MG63 (cell line): ENCODE measurements at regions not wholly inside any gene's neighbourhood (a gene's known extent, or its start where the extent isn't known, plus 50 kb on each side); places are given as distances from the start of the nearest gene placed in this dataset.

Experiments used
- DNase-seq: peaks from one replicate; pipeline ENCODE4 v3.0.0-alpha.2; 2020
- H3K27me3 ChIP-seq: fragments of 250-450 bp; sonication (Bioruptor Pico); 2 replicates; pipeline ENCODE4 v1.5.1; 2020; ENCODE audit warnings: mild to moderate bottlenecking, moderate library complexity
- H3K36me3 ChIP-seq: fragments of 250-450 bp; sonication (Bioruptor Pico); 2 replicates; pipeline ENCODE4 v1.5.1; 2020; ENCODE audit warnings: mild to moderate bottlenecking, moderate library complexity
- H3K4me3 ChIP-seq: fragments of 250-450 bp; sonication (Bioruptor Pico); 2 replicates; pipeline ENCODE4 v1.5.1; 2020; ENCODE audit warnings: mild to moderate bottlenecking, moderate library complexity
- H3K9me3 ChIP-seq: fragments of 250-450 bp; sonication (Bioruptor Pico); 2 replicates; pipeline ENCODE4 v1.5.1; 2020; ENCODE audit warnings: mild to moderate bottlenecking, moderate library complexity

- no peak overlapping the region for H3K4me3 ChIP-seq
- H3K27me3 ChIP-seq = no peaks in the 10 kb centered on the region
- H3K9me3 ChIP-seq = peaks cover 2% of the 10 kb centered on the region; the same call in 1 of the 2 replicates
- no peaks in the 10 kb centered on the region for H3K36me3 ChIP-seq
- DNase-seq = peak; percentile 14
Measured at GRCh38 chr11:11045156-11045930, 187.5 kb upstream of the ZBED5 start.

GRCh38 chr11:11044137-11044855 lies 186.4 kb upstream of the ZBED5 start:
- Histone ChIP-seq H3K4me3 (no peak overlapping the region), H3K9me3 (no peaks in the 10 kb centered on the region), H3K36me3 (no peaks in the 10 kb centered on the region), H3K27me3 (no peaks in the 10 kb centered on the region)
- DNase-seq = peak; percentile 78

GRCh38 chr11:11043721-11044120 lies 185.9 kb upstream of the ZBED5 start:
- no peak for DNase-seq
- H3K9me3 ChIP-seq = no peaks in the 10 kb centered on the region
- H3K36me3 ChIP-seq = no peaks in the 10 kb centered on the region
- H3K4me3 ChIP-seq = no peak overlapping the region
- no peaks in the 10 kb centered on the region for H3K27me3 ChIP-seq

GRCh38 chr11:11039208-11039965 lies 181.5 kb upstream of the ZBED5 start:
- Histone ChIP-seq H3K36me3 (no peaks in the 10 kb centered on the region), H3K9me3 (no peaks in the 10 kb centered on the region), H3K4me3 (no peak overlapping the region), H3K27me3 (no peaks in the 10 kb centered on the region)
- DNase-seq = peak; percentile 31

GRCh38 chr11:11038782-11039181 lies 180.9 kb upstream of the ZBED5 start:
- Histone ChIP-seq H3K9me3 (no peaks in the 10 kb centered on the region), H3K27me3 (no peaks in the 10 kb centered on the region), H3K4me3 (no peak overlapping the region), H3K36me3 (no peaks in the 10 kb centered on the region)
- DNase-seq = no peak

- no peak overlapping the region for H3K4me3 ChIP-seq
- no peaks in the 10 kb centered on the region for H3K9me3 ChIP-seq
- no peaks in the 10 kb centered on the region for H3K36me3 ChIP-seq
- DNase-seq = no peak
- H3K27me3 ChIP-seq = no peaks in the 10 kb centered on the region
Measured at GRCh38 chr11:11038352-11038751, 180.5 kb upstream of the ZBED5 start.

GRCh38 chr11:11036848-11037732 lies 179.2 kb upstream of the ZBED5 start:
- H3K4me3 ChIP-seq = no peak overlapping the region
- DNase-seq = peak; percentile 11
- H3K36me3 ChIP-seq = no peaks in the 10 kb centered on the region
- no peaks in the 10 kb centered on the region for H3K9me3 ChIP-seq
- no peaks in the 10 kb centered on the region for H3K27me3 ChIP-seq

- no peak for DNase-seq
- no peak overlapping the region for H3K4me3 ChIP-seq
- no peaks in the 10 kb centered on the region for H3K36me3 ChIP-seq
- no peaks in the 10 kb centered on the region for H3K27me3 ChIP-seq
- peaks cover 2% of the 10 kb centered on the region; the same call in 1 of the 2 replicates for H3K9me3 ChIP-seq
Measured at GRCh38 chr11:11036185-11036847, 178.5 kb upstream of the ZBED5 start.

GRCh38 chr11:11035331-11035730 lies 177.5 kb upstream of the ZBED5 start:
- no peaks in the 10 kb centered on the region for H3K27me3 ChIP-seq
- no peak for DNase-seq
- H3K9me3 ChIP-seq = peaks cover 2% of the 10 kb centered on the region; the same call in 1 of the 2 replicates
- H3K4me3 ChIP-seq = no peak overlapping the region
- no peaks in the 10 kb centered on the region for H3K36me3 ChIP-seq

GRCh38 chr11:11034476-11034875 lies 176.6 kb upstream of the ZBED5 start:
- Histone ChIP-seq H3K36me3 (no peaks in the 10 kb centered on the region), H3K4me3 (no peak overlapping the region)
- DNase-seq = no peak

GRCh38 chr11:11032066-11032465 lies 174.2 kb upstream of the ZBED5 start:
- Histone ChIP-seq H3K9me3 (peaks cover 2% of the 10 kb centered on the region; the same call in 1 of the 2 replicates), H3K4me3 (no peak overlapping the region), H3K36me3 (no peaks in the 10 kb centered on the region), H3K27me3 (no peaks in the 10 kb centered on the region)
- DNase-seq = no peak

More at GRCh38 chr11:11034476-11034875, 176.6 kb upstream of the ZBED5 start:
- Histone ChIP-seq H3K9me3 (peaks cover 2% of the 10 kb centered on the region; the same call in 1 of the 2 replicates), H3K27me3 (no peaks in the 10 kb centered on the region)

- Histone ChIP-seq H3K9me3 (peaks cover 2% of the 10 kb centered on the region; the same call in 1 of the 2 replicates), H3K27me3 (no peaks in the 10 kb centered on the region), H3K36me3 (no peaks in the 10 kb centered on the region)
Measured at GRCh38 chr11:11029027-11029426, 171.2 kb upstream of the ZBED5 start.

GRCh38 chr11:11028017-11028692 lies 170.3 kb upstream of the ZBED5 start:
- Histone ChIP-seq H3K36me3 (no peaks in the 10 kb centered on the region), H3K9me3 (peaks cover 2% of the 10 kb centered on the region; the same call in 1 of the 2 replicates), H3K4me3 (no peak overlapping the region), H3K27me3 (no peaks in the 10 kb centered on the region)
- DNase-seq = peak; percentile 62

More at GRCh38 chr11:11029027-11029426, 171.2 kb upstream of the ZBED5 start:
- H3K4me3 ChIP-seq = no peak overlapping the region
- DNase-seq = no peak

GRCh38 chr11:11027288-11027687 lies 169.4 kb upstream of the ZBED5 start:
- no peak overlapping the region for H3K4me3 ChIP-seq
- H3K9me3 ChIP-seq = peaks cover 2% of the 10 kb centered on the region; the same call in 1 of the 2 replicates
- no peak for DNase-seq
- no peaks in the 10 kb centered on the region for H3K36me3 ChIP-seq
- H3K27me3 ChIP-seq = no peaks in the 10 kb centered on the region

GRCh38 chr11:11025087-11025486 lies 167.2 kb upstream of the ZBED5 start:
- no peak overlapping the region for H3K4me3 ChIP-seq
- no peaks in the 10 kb centered on the region for H3K36me3 ChIP-seq
- no peaks in the 10 kb centered on the region for H3K27me3 ChIP-seq
- peak; percentile 56 for DNase-seq
- no peaks in the 10 kb centered on the region for H3K9me3 ChIP-seq
